ENCODE measurements at regions not wholly inside any gene's neighbourhood (a gene's known extent, or its start where the extent isn't known, plus 50 kb on each side); places are given as distances from the start of the nearest gene placed in this dataset.

DNA sequence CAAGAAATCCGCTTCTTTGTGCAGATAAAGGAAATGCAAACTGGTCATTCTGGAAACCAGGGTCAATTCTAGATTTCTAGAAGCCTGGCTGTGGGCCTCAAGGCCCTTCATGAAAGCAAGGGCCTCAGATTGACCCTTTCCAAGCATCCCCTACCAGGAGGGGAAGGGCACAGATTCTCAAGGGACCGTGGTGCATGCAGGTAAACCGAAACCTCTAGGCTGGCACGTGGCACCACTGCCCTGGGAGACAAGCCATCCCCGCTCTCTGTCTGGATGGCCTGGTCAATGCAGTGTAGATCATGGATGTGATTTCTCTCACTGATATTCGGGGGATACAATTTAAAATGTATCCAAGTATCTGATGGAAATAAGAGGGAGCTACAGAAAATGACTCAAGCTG lies 69.4 kb downstream of the TOMM20 start:
- Histone ChIP-seq H3K27me3 (ENCODE audit: insufficient read depth, low read length, poor library complexity, severe bottlenecking) (no peaks in the 10 kb centered on the region), H3K9me3 (ENCODE audit: low read length) (no peaks in the 10 kb centered on the region), H3K36me3 (ENCODE audit: insufficient read depth, low read length) (no peaks in the 10 kb centered on the region), H3K4me1 (ENCODE audit: insufficient read depth, low read length) (peaks cover 10% of the 10 kb centered on the region), H3K4me3 (ENCODE audit: low read length) (no peak overlapping the region), H3K27ac (ENCODE audit: low read depth, low read length) (no peak overlapping the region)
- Mint-ChIP-seq H3K27me3 (peaks cover 0 to 1% of the 10 kb centered on the region in 2 donors), H3K4me1 (peaks cover 9 to 14% (median 11%) of the 10 kb centered on the region in 3 donors), H3K27ac (no peak overlapping the region), H3K4me3 (no peak overlapping the region), H3K9me3 (no peaks in the 10 kb centered on the region), H3K36me3 (no peaks in the 10 kb centered on the region)
- DNase-seq: no peak
- POLR2A ChIA-PET: no interaction called here
- CTCF ChIA-PET: no interaction called here

GRCh38 chr1:235058695-235059094 lies 69.9 kb downstream of the TOMM20 start:
- Histone ChIP-seq H3K4me3 (ENCODE audit: low read length) (no peak overlapping the region), H3K4me1 (ENCODE audit: insufficient read depth, low read length) (peaks cover 10% of the 10 kb centered on the region), H3K36me3 (ENCODE audit: insufficient read depth, low read length) (no peaks in the 10 kb centered on the region), H3K27ac (ENCODE audit: low read depth, low read length) (no peak overlapping the region), H3K9me3 (ENCODE audit: low read length) (no peaks in the 10 kb centered on the region), H3K27me3 (ENCODE audit: insufficient read depth, low read length, poor library complexity, severe bottlenecking) (no peaks in the 10 kb centered on the region)
- Mint-ChIP-seq H3K4me1 (peaks cover 9 to 12% (median 11%) of the 10 kb centered on the region in 3 donors), H3K4me3 (peak overlapping the region in 1 of 7 donors; percentile 23), H3K27me3 (peaks cover 0 to 1% of the 10 kb centered on the region in 2 donors), H3K9me3 (no peaks in the 10 kb centered on the region), H3K36me3 (no peaks in the 10 kb centered on the region), H3K27ac (no peak overlapping the region)
- no peak for DNase-seq
- POLR2A ChIA-PET: no interaction called here
- CTCF ChIA-PET: no interaction called here

GRCh38 chr1:235057385-235058306 lies 71.0 kb downstream of the TOMM20 start:
- no peaks in the 10 kb centered on the region for H3K9me3 ChIP-seq (ENCODE audit: low read length)
- H3K36me3 ChIP-seq (ENCODE audit: insufficient read depth, low read length): no peaks in the 10 kb centered on the region
- Mint-ChIP-seq H3K27ac (peak overlapping the region in 1 of 8 donors; percentile 19), H3K4me1 (peaks cover 0 to 1% (median 1%) of the 10 kb centered on the region in 3 donors), H3K27me3 (peaks cover 0 to 1% of the 10 kb centered on the region in 2 donors), H3K4me3 (no peak overlapping the region), H3K9me3 (no peaks in the 10 kb centered on the region), H3K36me3 (no peaks in the 10 kb centered on the region)
- no peak overlapping the region for H3K4me3 ChIP-seq (ENCODE audit: low read length)
- ChIA-PET CTCF (interaction anchor here (0.7 kb wide), 2 partner anchors 456 to 553 kb away, joined by 3 read pairs; no protein-coding TSS in a partner anchor), POLR2A (no interaction called here)
- H3K27me3 ChIP-seq (ENCODE audit: insufficient read depth, low read length, poor library complexity, severe bottlenecking): no peaks in the 10 kb centered on the region
- H3K27ac ChIP-seq (ENCODE audit: low read depth, low read length): no peak overlapping the region
- peaks cover 1% of the 10 kb centered on the region for H3K4me1 ChIP-seq (ENCODE audit: insufficient read depth, low read length)
- no peak for DNase-seq

- H3K27ac ChIP-seq (ENCODE audit: low read depth, low read length): no peak overlapping the region
- H3K36me3 Mint-ChIP-seq: no peaks in the 10 kb centered on the region
- no peak for DNase-seq
- H3K4me3 ChIP-seq (ENCODE audit: low read length): no peak overlapping the region
- no peak overlapping the region for H3K4me3 Mint-ChIP-seq
- no peaks in the 10 kb centered on the region for H3K9me3 ChIP-seq (ENCODE audit: low read length)
- no peaks in the 10 kb centered on the region for H3K36me3 ChIP-seq (ENCODE audit: insufficient read depth, low read length)
- H3K9me3 Mint-ChIP-seq: no peaks in the 10 kb centered on the region
- no peaks in the 10 kb centered on the region for H3K4me1 ChIP-seq (ENCODE audit: insufficient read depth, low read length)
- CTCF ChIA-PET: interaction anchor here (0.7 kb wide), 2 partner anchors 457 to 553 kb away, joined by 3 read pairs; no protein-coding TSS in a partner anchor
- peaks cover 0 to 1% of the 10 kb centered on the region in 2 donors for H3K27me3 Mint-ChIP-seq
- H3K27ac Mint-ChIP-seq: peak overlapping the region in 3 of 8 donors; percentile 40 to 91 (median 48)
- POLR2A ChIA-PET: no interaction called here
- no peaks in the 10 kb centered on the region for H3K4me1 Mint-ChIP-seq
- H3K27me3 ChIP-seq (ENCODE audit: insufficient read depth, low read length, poor library complexity, severe bottlenecking): no peaks in the 10 kb centered on the region
These were observed 71.7 kb downstream of the TOMM20 start for GRCh38 chr1:235056937-235057336.

GRCh38 chr1:235054936-235055335 lies 73.7 kb downstream of the TOMM20 start:
- Mint-ChIP-seq H3K4me3 (no peak overlapping the region), H3K9me3 (no peaks in the 10 kb centered on the region), H3K4me1 (no peaks in the 10 kb centered on the region), H3K27me3 (peaks cover 0 to 1% of the 10 kb centered on the region in 2 donors), H3K27ac (peak overlapping the region in 1 of 8 donors; percentile 24), H3K36me3 (no peaks in the 10 kb centered on the region)
- DNase-seq: no peak
- Histone ChIP-seq H3K27me3 (ENCODE audit: insufficient read depth, low read length, poor library complexity, severe bottlenecking) (no peaks in the 10 kb centered on the region), H3K9me3 (ENCODE audit: low read length) (no peaks in the 10 kb centered on the region), H3K36me3 (ENCODE audit: insufficient read depth, low read length) (no peaks in the 10 kb centered on the region), H3K4me1 (ENCODE audit: insufficient read depth, low read length) (no peaks in the 10 kb centered on the region), H3K27ac (ENCODE audit: low read depth, low read length) (no peak overlapping the region), H3K4me3 (ENCODE audit: low read length) (no peak overlapping the region)
- POLR2A ChIA-PET: no interaction called here
- CTCF ChIA-PET: no interaction called here

- no peak overlapping the region for H3K27ac Mint-ChIP-seq
- Histone ChIP-seq H3K4me3 (ENCODE audit: low read length) (no peak overlapping the region), H3K36me3 (ENCODE audit: insufficient read depth, low read length) (no peaks in the 10 kb centered on the region), H3K27me3 (ENCODE audit: insufficient read depth, low read length, poor library complexity, severe bottlenecking) (no peaks in the 10 kb centered on the region), H3K9me3 (ENCODE audit: low read length) (no peaks in the 10 kb centered on the region), H3K27ac (ENCODE audit: low read depth, low read length) (no peak overlapping the region), H3K4me1 (ENCODE audit: insufficient read depth, low read length) (no peaks in the 10 kb centered on the region)
- H3K36me3 Mint-ChIP-seq: no peaks in the 10 kb centered on the region
- POLR2A ChIA-PET: no interaction called here
- no peak overlapping the region for H3K4me3 Mint-ChIP-seq
- CTCF ChIA-PET: interaction anchor here (0.8 kb wide), 1 partner anchor 49 kb away, joined by 3 read pairs; no protein-coding TSS in a partner anchor
- H3K27me3 Mint-ChIP-seq: peaks cover 0 to 1% of the 10 kb centered on the region in 2 donors
- no peaks in the 10 kb centered on the region for H3K4me1 Mint-ChIP-seq
- DNase-seq: no peak
- H3K9me3 Mint-ChIP-seq: no peaks in the 10 kb centered on the region
These were observed 74.2 kb downstream of the TOMM20 start for GRCh38 chr1:235054466-235054865.

DNA sequence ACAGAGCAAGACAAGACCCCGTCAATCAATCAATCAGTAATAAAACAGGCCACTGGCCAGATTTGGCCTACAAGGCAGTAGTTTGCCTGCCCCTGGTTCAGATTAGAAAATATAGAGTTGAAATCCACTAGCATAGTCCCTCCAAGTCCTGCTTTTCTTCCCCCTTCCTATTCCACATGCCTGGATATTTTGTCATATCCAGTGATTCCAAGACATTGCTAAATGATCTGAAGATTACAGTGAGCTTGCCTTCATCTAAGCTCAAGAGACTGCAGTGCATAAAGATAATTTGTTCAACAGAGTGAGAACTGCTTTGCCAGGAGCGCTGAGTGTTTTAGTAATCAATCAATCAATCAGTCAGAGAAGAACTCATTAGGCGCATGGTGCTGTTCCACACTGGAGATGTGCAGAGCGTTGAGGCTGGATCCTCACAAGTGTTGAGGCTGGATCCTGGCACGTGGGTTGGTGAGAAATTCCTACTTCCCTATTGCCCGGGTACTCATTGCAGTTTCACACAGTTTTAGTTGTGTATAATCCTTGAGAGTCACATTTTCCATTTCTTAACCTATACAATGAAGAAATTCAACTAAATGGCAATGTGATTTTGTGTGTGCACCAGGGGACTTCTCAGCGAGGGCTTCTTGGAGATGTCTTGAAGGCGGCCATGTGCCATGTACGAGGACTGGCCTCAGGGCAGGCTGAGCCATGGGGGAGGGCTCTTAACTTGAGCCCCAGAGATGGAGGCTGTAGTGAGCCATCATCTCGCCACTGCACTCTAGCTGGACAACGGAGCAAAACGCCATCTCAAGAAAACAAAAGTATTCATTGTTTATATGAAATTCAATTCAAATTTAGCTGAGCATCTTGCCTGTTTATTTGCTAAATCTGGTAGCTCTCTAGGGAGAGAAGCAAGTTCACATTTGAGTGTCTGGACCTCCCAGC lies 76.3 kb downstream of the TOMM20 start:
- no peaks in the 10 kb centered on the region for H3K9me3 Mint-ChIP-seq
- H3K4me1 Mint-ChIP-seq: peaks cover 1 to 7% (median 4%) of the 10 kb centered on the region in 3 donors
- Histone ChIP-seq H3K27ac (ENCODE audit: low read depth, low read length) (no peak overlapping the region), H3K36me3 (ENCODE audit: insufficient read depth, low read length) (no peaks in the 10 kb centered on the region), H3K4me3 (ENCODE audit: low read length) (no peak overlapping the region), H3K27me3 (ENCODE audit: insufficient read depth, low read length, poor library complexity, severe bottlenecking) (no peaks in the 10 kb centered on the region), H3K4me1 (ENCODE audit: insufficient read depth, low read length) (no peaks in the 10 kb centered on the region), H3K9me3 (ENCODE audit: low read length) (no peaks in the 10 kb centered on the region)
- POLR2A ChIA-PET: no interaction called here
- DNase-seq: no peak
- CTCF ChIA-PET: no interaction called here
- no peaks in the 10 kb centered on the region for H3K36me3 Mint-ChIP-seq
- peaks cover 0 to 1% of the 10 kb centered on the region in 2 donors for H3K27me3 Mint-ChIP-seq
- peak overlapping the region in 3 of 8 donors; percentile 3 to 14 (median 6) for H3K27ac Mint-ChIP-seq
- no peak overlapping the region for H3K4me3 Mint-ChIP-seq

DNA sequence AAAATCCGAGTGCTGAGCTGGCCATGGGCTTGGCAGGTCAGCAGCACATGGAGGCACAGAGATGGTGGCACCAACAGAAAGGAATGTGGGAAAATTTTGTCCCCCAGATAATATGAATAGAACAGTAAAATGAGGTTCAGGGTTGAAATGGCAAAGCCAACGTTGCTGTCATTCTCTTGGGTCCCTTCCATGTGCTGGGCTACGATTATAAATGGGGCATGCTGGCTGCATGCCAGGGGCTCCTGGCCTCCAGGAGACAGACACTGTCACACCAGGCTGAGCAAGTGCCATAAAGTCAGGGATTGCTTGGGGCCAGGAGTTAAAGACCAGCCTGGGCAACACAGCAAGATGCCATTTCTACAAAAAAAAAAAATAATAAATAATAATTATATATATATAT lies 77.1 kb downstream of the TOMM20 start:
- Mint-ChIP-seq H3K4me1 (peaks cover 1 to 7% (median 4%) of the 10 kb centered on the region in 3 donors), H3K9me3 (no peaks in the 10 kb centered on the region), H3K27me3 (no peaks in the 10 kb centered on the region), H3K27ac (peak overlapping the region in 1 of 8 donors; percentile 72), H3K4me3 (no peak overlapping the region), H3K36me3 (no peaks in the 10 kb centered on the region)
- DNase-seq: no peak
- no peak overlapping the region for H3K27ac ChIP-seq (ENCODE audit: low read depth, low read length)
- no peaks in the 10 kb centered on the region for H3K36me3 ChIP-seq (ENCODE audit: insufficient read depth, low read length)
- H3K27me3 ChIP-seq (ENCODE audit: insufficient read depth, low read length, poor library complexity, severe bottlenecking): no peaks in the 10 kb centered on the region
- H3K9me3 ChIP-seq (ENCODE audit: low read length): no peaks in the 10 kb centered on the region
- no peak overlapping the region for H3K4me3 ChIP-seq (ENCODE audit: low read length)
- ChIA-PET POLR2A (no interaction called here), CTCF (no interaction called here)
- no peaks in the 10 kb centered on the region for H3K4me1 ChIP-seq (ENCODE audit: insufficient read depth, low read length)

All from CD8-positive, alpha-beta memory T cell (primary cell).